ENCODE measurements at regions not wholly inside any gene's neighbourhood (a gene's known extent, or its start where the extent isn't known, plus 50 kb on each side); places are given as distances from the start of the nearest gene placed in this dataset.

GRCh38 chr16:9383281-9383680 is 291.8 kb downstream of the HAPSTR1 start:
- Mint-ChIP-seq H3K27me3 (ENCODE audit: insufficient read depth) (peaks cover 7% of the 10 kb centered on the region), H3K9me3 (peaks cover 12% of the 10 kb centered on the region), H3K4me1 (peaks cover 6% of the 10 kb centered on the region), H3K36me3 (ENCODE audit: low read depth) (no peaks in the 10 kb centered on the region), H3K27ac (no peak overlapping the region), H3K4me3 (no peak overlapping the region)
- 77 to 100% methylated on average over 3 of the region's 3 CpGs for WGBS, 2 experiments (ENCODE audit: insufficient coverage in 1 of 2, insufficient read length in 1 of 2)
- Histone ChIP-seq H3K27ac (ENCODE audit: low read depth, low read length) (no peak overlapping the region), H3K9ac (ENCODE audit: extremely low read depth, low read length, poor library complexity, severe bottlenecking) (no peak overlapping the region), H3K27me3 (ENCODE audit: control insufficient read depth, insufficient read depth, low read length, poor library complexity, severe bottlenecking) (no peaks in the 10 kb centered on the region), H3K36me3 (ENCODE audit: control insufficient read depth, insufficient read depth, low read length) (no peaks in the 10 kb centered on the region), H3K9me3 (ENCODE audit: control insufficient read depth, low read length) (peaks cover 15% of the 10 kb centered on the region), H3K4me3 (ENCODE audit: low read length) (no peak overlapping the region), H3K4me1 (ENCODE audit: control insufficient read depth, insufficient read depth, low read length) (no peaks in the 10 kb centered on the region)
- TF ChIP-seq CTCF (conservative IDR thresholded peaks at IDR 0.05): no peak
- no peak for DNase-seq

- H3K4me1 Mint-ChIP-seq: no peaks in the 10 kb centered on the region
- H3K4me3 ChIP-seq (ENCODE audit: low read length): no peak overlapping the region
Measured at GRCh38 chr16:9384141-9384540, 292.7 kb downstream of the HAPSTR1 start.

GRCh38 chr16:9389543-9390207 is 298.2 kb downstream of the HAPSTR1 start:
- Mint-ChIP-seq H3K36me3 (ENCODE audit: low read depth) (no peaks in the 10 kb centered on the region), H3K4me3 (no peak overlapping the region), H3K9me3 (peaks cover 26% of the 10 kb centered on the region), H3K27ac (no peak overlapping the region), H3K27me3 (ENCODE audit: insufficient read depth) (peaks cover 3% of the 10 kb centered on the region), H3K4me1 (peaks cover 3% of the 10 kb centered on the region)
- no peak for TF ChIP-seq CTCF (conservative IDR thresholded peaks at IDR 0.05)
- Histone ChIP-seq H3K36me3 (ENCODE audit: control insufficient read depth, insufficient read depth, low read length) (no peaks in the 10 kb centered on the region), H3K4me3 (ENCODE audit: low read length) (no peak overlapping the region), H3K4me1 (ENCODE audit: control insufficient read depth, insufficient read depth, low read length) (no peaks in the 10 kb centered on the region), H3K27me3 (ENCODE audit: control insufficient read depth, insufficient read depth, low read length, poor library complexity, severe bottlenecking) (no peaks in the 10 kb centered on the region), H3K9me3 (ENCODE audit: control insufficient read depth, low read length) (peaks cover 31% of the 10 kb centered on the region), H3K9ac (ENCODE audit: extremely low read depth, low read length, poor library complexity, severe bottlenecking) (no peak overlapping the region), H3K27ac (ENCODE audit: low read depth, low read length) (no peak overlapping the region)
- DNase-seq: no peak
- WGBS, 2 experiments (ENCODE audit: insufficient coverage in 1 of 2, insufficient read length in 1 of 2): 82% methylated on average over 1 of the region's 1 CpG; no CpG with 5 or more reads in 1 of the 2 experiments

More at GRCh38 chr16:9384141-9384540, 292.7 kb downstream of the HAPSTR1 start:
- Histone ChIP-seq H3K9ac (ENCODE audit: extremely low read depth, low read length, poor library complexity, severe bottlenecking) (no peak overlapping the region), H3K36me3 (ENCODE audit: control insufficient read depth, insufficient read depth, low read length) (no peaks in the 10 kb centered on the region), H3K27me3 (ENCODE audit: control insufficient read depth, insufficient read depth, low read length, poor library complexity, severe bottlenecking) (no peaks in the 10 kb centered on the region), H3K4me1 (ENCODE audit: control insufficient read depth, insufficient read depth, low read length) (no peaks in the 10 kb centered on the region), H3K9me3 (ENCODE audit: control insufficient read depth, low read length) (peaks cover 23% of the 10 kb centered on the region), H3K27ac (ENCODE audit: low read depth, low read length) (no peak overlapping the region)
- Mint-ChIP-seq H3K9me3 (peaks cover 20% of the 10 kb centered on the region), H3K36me3 (ENCODE audit: low read depth) (no peaks in the 10 kb centered on the region), H3K4me3 (no peak overlapping the region), H3K27ac (no peak overlapping the region), H3K27me3 (ENCODE audit: insufficient read depth) (peaks cover 8% of the 10 kb centered on the region)
- TF ChIP-seq CTCF (conservative IDR thresholded peaks at IDR 0.05): no peak
- DNase-seq: no peak
- 92 to 96% methylated on average over 3 to 4 of the region's 4 CpGs for WGBS, 2 experiments (ENCODE audit: insufficient coverage in 1 of 2, insufficient read length in 1 of 2)
